Activated CD4-positive, alpha-beta T cell treated with anti-CD3 and anti-CD28 coated beads, Interleukin-2, amount 50 U/mL, for 24 hours (primary cell): ENCODE measurements at regions not wholly inside any gene's neighbourhood (a gene's known extent, or its start where the extent isn't known, plus 50 kb on each side); places are given as distances from the start of the nearest gene placed in this dataset.

Experiments used
- DNase-seq, 2 donors: peaks; one replicate each; pipeline ENCODE4 v3.0.0-alpha.2; 2020; ENCODE audit warnings: low read depth in 1 of 2, low spot score in 1 of 2

- no peak for DNase-seq
Measured at GRCh38 chr4:13892739-13893105, 265.2 kb upstream of the BOD1L1 start.

GRCh38 chr4:13893211-13893610 is 265.7 kb upstream of the BOD1L1 start:
- DNase-seq, result no peak

GRCh38 chr4:13893987-13894386 is 266.5 kb upstream of the BOD1L1 start:
- no peak for DNase-seq

- no peak for DNase-seq
Measured at GRCh38 chr4:13900780-13901179, 273.3 kb upstream of the BOD1L1 start.

- DNase-seq, result no peak
Measured at GRCh38 chr4:13902146-13902545, 274.6 kb upstream of the BOD1L1 start.

- no peak for DNase-seq
Measured at GRCh38 chr4:13903061-13903460, 275.5 kb upstream of the BOD1L1 start.

- DNase-seq, result no peak
Measured at GRCh38 chr4:13903901-13904300, 276.4 kb upstream of the BOD1L1 start.

- no peak for DNase-seq
Measured at GRCh38 chr4:13905543-13905942, 278.0 kb upstream of the BOD1L1 start.

- no peak for DNase-seq
Measured at GRCh38 chr4:13906727-13907126, 279.2 kb upstream of the BOD1L1 start.

- no peak for DNase-seq
Measured at GRCh38 chr4:13907255-13907751, 279.8 kb upstream of the BOD1L1 start.

- no peak for DNase-seq
Measured at GRCh38 chr4:13908455-13908854, 280.9 kb upstream of the BOD1L1 start.

- DNase-seq, result no peak
Measured at GRCh38 chr4:13910556-13910955, 283.0 kb upstream of the BOD1L1 start.

- no peak for DNase-seq
Measured at GRCh38 chr4:13911256-13911655, 283.7 kb upstream of the BOD1L1 start.

GRCh38 chr4:13912436-13912925 is 285.0 kb upstream of the BOD1L1 start:
- DNase-seq, result no peak

GRCh38 chr4:13912966-13913365 is 285.4 kb upstream of the BOD1L1 start:
- DNase-seq, result no peak

GRCh38 chr4:13917015-13917414 is 289.5 kb upstream of the BOD1L1 start:
- no peak for DNase-seq

GRCh38 chr4:13918110-13918509 is 290.6 kb upstream of the BOD1L1 start:
- DNase-seq, result no peak

- no peak for DNase-seq
Measured at GRCh38 chr4:13918991-13919441, 291.5 kb upstream of the BOD1L1 start.

GRCh38 chr4:13920111-13920875 is 292.8 kb upstream of the BOD1L1 start:
- no peak for DNase-seq

GRCh38 chr4:13920901-13921300 is 293.4 kb upstream of the BOD1L1 start:
- DNase-seq, result no peak

GRCh38 chr4:13921805-13922204 is 294.3 kb upstream of the BOD1L1 start:
- DNase-seq, result no peak

- no peak for DNase-seq
Measured at GRCh38 chr4:13922459-13922858, 294.9 kb upstream of the BOD1L1 start.
